HFFc6 (cell line): ENCODE measurements at regions not wholly inside any gene's neighbourhood (a gene's known extent, or its start where the extent isn't known, plus 50 kb on each side); places are given as distances from the start of the nearest gene placed in this dataset.

ENCODE experiments used
- DNase-seq: peaks from one replicate; pipeline ENCODE4 v3.0.0-alpha.2; 2018
- H3K27ac Mint-ChIP-seq: 2 replicates; pipeline ENCODE4 v1.8.0; 2020; ENCODE audit warnings: mild to moderate bottlenecking, mixed read lengths
- H3K27me3 Mint-ChIP-seq: 2 replicates; pipeline ENCODE4 v1.8.0; 2021; ENCODE audit warnings: mild to moderate bottlenecking, moderate library complexity, mixed read lengths; ENCODE audit not compliant: insufficient read depth
- H3K36me3 Mint-ChIP-seq: 2 replicates; pipeline ENCODE4 v1.8.0; 2021; ENCODE audit warnings: low read depth, mixed read lengths
- H3K4me1 Mint-ChIP-seq: 2 replicates; pipeline ENCODE4 v1.8.0; 2020; ENCODE audit warnings: low read depth, mixed read lengths
- H3K4me3 Mint-ChIP-seq: 2 replicates; pipeline ENCODE4 v1.8.0; 2020; ENCODE audit warnings: mild to moderate bottlenecking, moderate library complexity, mixed read lengths
- H3K9me3 Mint-ChIP-seq: 2 replicates; pipeline ENCODE4 v1.8.0; 2020; ENCODE audit warnings: mild to moderate bottlenecking, mixed read lengths
- CTCF ChIP-seq: fragments of 200-600 bp; sonication (generic); IDR thresholded peaks from 2 replicates; pipeline ENCODE4 v1.5.0; 2021; ENCODE audit warnings: antibody characterized with exemption, mild to moderate bottlenecking

DNA sequence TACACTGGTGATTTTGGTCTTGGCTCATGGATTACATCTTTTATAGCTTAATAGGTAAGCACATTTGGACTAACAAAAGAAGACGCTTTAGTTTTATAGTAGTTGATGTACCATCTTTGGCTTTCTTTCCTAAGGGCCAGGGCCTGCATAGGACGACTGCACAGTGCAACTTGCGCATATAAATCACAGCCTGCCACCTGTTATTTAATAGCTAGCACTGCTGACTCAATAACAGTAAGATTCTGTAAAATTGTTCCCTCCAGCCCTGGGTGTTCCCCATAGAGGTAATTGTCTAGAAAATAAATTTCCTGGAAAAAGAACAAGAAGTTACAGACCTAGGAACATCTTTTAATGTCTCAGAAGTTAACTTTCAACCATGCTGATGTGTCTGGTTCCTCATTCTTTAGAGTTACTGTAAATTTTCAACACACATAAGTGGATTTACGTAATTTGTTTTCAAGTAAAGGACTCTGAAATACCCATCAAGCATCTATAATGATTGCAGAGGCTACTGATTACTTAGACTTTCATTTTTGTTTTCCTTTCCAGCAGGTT is 594.2 kb upstream of the NXPH2 start:
- Mint-ChIP-seq H3K4me1 (no peaks in the 10 kb centered on the region), H3K9me3 (peaks cover 60% of the 10 kb centered on the region), H3K27me3 (no peaks in the 10 kb centered on the region), H3K4me3 (no peak overlapping the region), H3K36me3 (no peaks in the 10 kb centered on the region), H3K27ac (no peak overlapping the region)
- no peak for TF ChIP-seq CTCF
- no peak for DNase-seq

DNA sequence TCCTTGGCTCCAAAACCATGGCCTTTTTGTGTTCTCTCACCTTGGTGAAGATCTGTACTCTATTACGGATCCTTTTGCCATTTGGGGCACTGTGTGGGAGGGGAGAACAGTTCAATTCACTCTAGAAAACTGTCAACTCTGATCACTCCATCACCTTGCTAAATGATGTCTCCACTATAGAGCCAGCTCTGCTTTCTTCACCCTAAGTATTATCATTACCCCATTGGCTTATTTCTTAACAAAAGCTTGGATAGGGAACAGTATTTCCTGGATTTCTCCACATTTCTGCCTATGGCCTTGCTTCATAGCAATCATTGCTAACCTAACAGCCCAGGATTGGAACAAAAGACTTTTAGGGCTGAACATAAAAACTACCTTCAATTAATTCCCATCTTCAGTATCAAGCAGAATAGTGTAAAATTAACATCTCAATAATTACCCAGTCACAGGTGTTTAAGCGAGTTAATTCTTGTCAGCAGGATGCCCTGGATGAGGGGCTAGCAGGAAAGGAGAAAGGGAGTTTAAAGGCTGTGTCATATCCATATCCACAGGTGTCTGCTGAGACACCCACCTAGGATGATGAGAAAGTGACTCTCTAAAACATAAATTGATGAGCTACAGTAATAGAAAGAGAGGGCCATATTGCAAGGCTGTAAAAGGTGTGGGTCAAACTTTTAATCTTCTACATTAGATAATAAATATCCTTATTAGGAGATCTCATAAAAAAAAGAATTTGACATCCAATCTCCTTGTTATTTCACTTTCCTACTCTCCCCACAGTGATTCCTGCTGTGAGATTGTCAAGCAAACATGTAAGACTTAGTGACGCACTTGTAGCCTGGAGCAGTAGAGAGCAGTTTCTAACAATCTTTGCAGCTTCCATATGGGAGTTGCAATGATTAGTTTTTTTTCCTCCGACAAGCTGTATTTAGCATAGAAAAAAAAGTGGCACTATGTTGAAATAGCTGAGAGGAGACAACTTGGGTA is 589.5 kb upstream of the NXPH2 start:
- H3K4me1 Mint-ChIP-seq = no peaks in the 10 kb centered on the region
- TF ChIP-seq CTCF = no peak
- H3K4me3 Mint-ChIP-seq = no peak overlapping the region
- H3K27ac Mint-ChIP-seq = no peak overlapping the region
- no peaks in the 10 kb centered on the region for H3K27me3 Mint-ChIP-seq
- H3K36me3 Mint-ChIP-seq = no peaks in the 10 kb centered on the region
- H3K9me3 Mint-ChIP-seq = peaks cover 50% of the 10 kb centered on the region
- DNase-seq = no peak

- no peak for DNase-seq
- no peak for TF ChIP-seq CTCF
- Mint-ChIP-seq H3K27me3 (no peaks in the 10 kb centered on the region), H3K36me3 (no peaks in the 10 kb centered on the region), H3K27ac (no peak overlapping the region), H3K4me3 (no peak overlapping the region), H3K9me3 (peaks cover 65% of the 10 kb centered on the region), H3K4me1 (no peaks in the 10 kb centered on the region)
Observed at GRCh38 chr2:139367416-139367815, 587.2 kb upstream of the NXPH2 start.

DNA sequence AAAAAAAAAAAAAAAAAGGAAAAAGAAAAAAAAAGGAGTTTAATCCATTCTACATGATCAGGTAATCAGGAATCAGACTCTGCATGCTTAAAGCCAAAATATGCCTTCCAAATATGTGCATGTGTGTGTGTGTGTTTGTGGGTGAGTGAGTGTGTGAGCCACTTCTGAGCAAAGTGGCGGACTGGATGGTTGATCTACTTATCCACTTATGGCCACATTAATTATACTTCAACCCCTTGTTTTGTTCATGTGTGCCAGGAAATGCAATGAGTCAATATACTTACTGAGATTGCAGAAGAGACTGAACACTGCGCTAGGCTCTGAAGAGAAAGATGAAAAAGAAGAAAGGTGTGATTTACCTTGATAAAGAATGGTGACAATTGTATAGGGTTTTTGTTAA is 586.5 kb upstream of the NXPH2 start:
- Mint-ChIP-seq H3K4me3 (no peak overlapping the region), H3K4me1 (no peaks in the 10 kb centered on the region), H3K36me3 (no peaks in the 10 kb centered on the region), H3K27me3 (no peaks in the 10 kb centered on the region), H3K9me3 (peaks cover 62% of the 10 kb centered on the region), H3K27ac (no peak overlapping the region)
- no peak for DNase-seq
- TF ChIP-seq CTCF = no peak

DNA sequence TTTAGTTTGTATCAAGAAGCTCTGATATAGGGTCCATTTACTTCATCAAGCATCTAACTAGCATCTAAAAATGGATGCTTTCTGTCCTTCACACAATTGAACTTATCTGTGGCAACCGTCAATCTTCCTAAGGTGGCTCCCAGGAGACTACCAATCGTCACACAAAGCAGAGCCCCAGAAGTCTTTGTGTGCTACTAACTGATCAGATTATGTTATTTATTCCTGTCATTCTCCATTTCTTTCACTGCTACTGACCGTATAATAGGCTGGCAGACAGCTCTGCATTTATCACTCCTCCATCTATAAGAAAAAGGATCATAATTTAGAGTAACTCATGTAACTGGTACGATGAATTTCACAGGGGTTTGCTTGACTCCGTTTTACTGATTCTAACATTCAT is 585.0 kb upstream of the NXPH2 start:
- DNase-seq = no peak
- TF ChIP-seq CTCF = no peak
- no peak overlapping the region for H3K4me3 Mint-ChIP-seq
- no peaks in the 10 kb centered on the region for H3K4me1 Mint-ChIP-seq
- no peaks in the 10 kb centered on the region for H3K27me3 Mint-ChIP-seq
- H3K36me3 Mint-ChIP-seq = no peaks in the 10 kb centered on the region
- no peak overlapping the region for H3K27ac Mint-ChIP-seq
- peaks cover 62% of the 10 kb centered on the region for H3K9me3 Mint-ChIP-seq
